HCT116 (cell line): ENCODE measurements at regions not wholly inside any gene's neighbourhood (a gene's known extent, or its start where the extent isn't known, plus 50 kb on each side); places are given as distances from the start of the nearest gene placed in this dataset.

Experiments used
- ATAC-seq: fragments of 200-7000 bp; cut with Tn5 transposase; 2 replicates; pipeline ENCODE4 v1.9.1; 2020; ENCODE audit warnings: mild to moderate bottlenecking, moderate library complexity
- BruUV-seq: library from RNA; stranded (reverse); fragments of 400-500 nt; replicated peaks from 2 replicates; lab custom pipeline; 2021; lab: Mats Ljungman, UMichigan
- CTCF ChIA-PET: fragments of 300-600 bp; sonication (Branson Sonifier 250); formaldehyde crosslinking; loops from one replicate; lab custom pipeline; 2021; ENCODE audit warnings: antibody characterized with exemption; lab: Charles Lee
- POLR2A ChIA-PET: fragments of 300-600, 350-600 bp; sonication (Branson Sonifier 250); formaldehyde crosslinking; loops from one replicate; lab custom pipeline; 2021; ENCODE audit warnings: antibody characterized with exemption; lab: Charles Lee
- RAD21 ChIA-PET, 2 experiments: fragments of 300-600 bp; sonication (Branson Sonifier 250); formaldehyde crosslinking; loops; one replicate each; lab custom pipeline; 2023; ENCODE audit warnings: low total read pairs in 2 of 2; ENCODE audit not compliant: uncharacterized antibody in 2 of 2, unreplicated experiment in 2 of 2, low non-redundant PET in 1 of 2; lab: Charles Lee
- DNase-seq: peaks from one replicate; pipeline ENCODE4 v3.0.0-alpha.2; 2010; ENCODE audit warnings: low read depth, low spot score
- H2AFZ ChIP-seq: fragments of 200-600 bp; shearing (Covaris generic), sonication (generic); 2 replicates; pipeline ENCODE4 v1.6.1; 2017; ENCODE audit warnings: low read depth, mixed run types, mixed read lengths, antibody characterized with exemption, low read length; ENCODE audit not compliant: poor library complexity, severe bottlenecking
- H3K27ac ChIP-seq: 2 replicates; pipeline ENCODE4 v1.5.1; 2012; ENCODE audit warnings: low read depth, low read length
- H3K27me3 ChIP-seq: fragments of 200-600 bp; sonication (generic); 2 replicates; pipeline ENCODE4 v1.6.1; 2016; ENCODE audit warnings: mixed run types, low read length, mixed read lengths; ENCODE audit not compliant: insufficient read depth
- H3K36me3 ChIP-seq, 2 experiments: fragments of 200-500 bp in 1 of 2; fragments of 200-600 bp in 1 of 2; sonication (Bioruptor generic) in 1 of 2; sonication (generic) in 1 of 2; 2 replicates each; pipeline versions ENCODE4 v1.5.1 to v1.6.1; 2014 to 2016; ENCODE audit warnings: low read length in 2 of 2, inconsistent platforms in 1 of 2, mixed read lengths in 1 of 2, mixed run types in 1 of 2; ENCODE audit not compliant: insufficient read depth in 2 of 2, control insufficient read depth in 1 of 2
- H3K4me1 ChIP-seq, 2 experiments: fragments of 200-600 bp in 1 of 2; sonication (generic) in 1 of 2; 2 replicates each; pipeline versions ENCODE4 v1.5.1 to v1.6.1; 2012 to 2017; ENCODE audit warnings: low read length in 2 of 2, inconsistent platforms in 1 of 2, mild to moderate bottlenecking in 1 of 2, mixed read lengths in 1 of 2, mixed run types in 1 of 2, moderate library complexity in 1 of 2; ENCODE audit not compliant: insufficient read depth in 2 of 2, control insufficient read depth in 1 of 2
- H3K4me2 ChIP-seq: fragments of 200-600 bp; sonication (generic); 2 replicates; pipeline ENCODE4 v1.6.1; 2017; ENCODE audit warnings: mixed run types, low read length, mixed read lengths
- H3K4me3 ChIP-seq, 2 experiments: fragments of 200-600 bp in 1 of 2; sonication (generic) in 1 of 2; replicated peaks in 1 of 2; 2 replicates each; pipeline ENCODE4 v1.5.1; 2011 to 2016; ENCODE audit warnings: low read length in 2 of 2, control low read depth in 1 of 2, low read depth in 1 of 2, mild to moderate bottlenecking in 1 of 2, mixed read lengths in 1 of 2, mixed run types in 1 of 2
- H3K79me2 ChIP-seq: fragments of 200-600 bp; sonication (generic); 2 replicates; pipeline ENCODE4 v1.6.1; 2017; ENCODE audit warnings: mild to moderate bottlenecking, mixed run types, low read length, moderate library complexity, mixed read lengths; ENCODE audit not compliant: insufficient read depth
- H3K9ac ChIP-seq: fragments of 200-600 bp; sonication (generic); 2 replicates; pipeline ENCODE4 v1.6.1; 2016; ENCODE audit warnings: low read length, mixed read lengths
- H3K9me2 ChIP-seq: fragments of 200-600 bp; sonication (generic), shearing (Covaris generic); 2 replicates; pipeline ENCODE4 v1.6.1; 2017; ENCODE audit warnings: mixed run types, mild to moderate bottlenecking, moderate library complexity; ENCODE audit not compliant: insufficient read depth
- H3K9me3 ChIP-seq, 2 experiments: fragments of 200-500 bp in 1 of 2; fragments of 200-600 bp in 1 of 2; sonication (Bioruptor generic) in 1 of 2; sonication (generic) in 1 of 2; 2 replicates each; pipeline ENCODE4 v1.6.1; 2014 to 2017; ENCODE audit warnings: low read length in 2 of 2, mixed read lengths in 2 of 2, inconsistent platforms in 1 of 2, low read depth in 1 of 2, mild to moderate bottlenecking in 1 of 2, mixed run types in 1 of 2, moderate library complexity in 1 of 2; ENCODE audit not compliant: control insufficient read depth in 1 of 2, insufficient read depth in 1 of 2
- H4K20me1 ChIP-seq: fragments of 200-600 bp; sonication (generic), shearing (Covaris generic); 2 replicates; pipeline ENCODE4 v1.6.1; 2017; ENCODE audit warnings: mixed run types, mild to moderate bottlenecking, moderate library complexity; ENCODE audit not compliant: insufficient read depth
- EGR1 ChIP-seq: IDR thresholded peaks from 2 replicates; pipeline ENCODE4 v1.6.1; 2012; ENCODE audit warnings: low read depth
- FOSL1 ChIP-seq: IDR thresholded peaks from 2 replicates; pipeline ENCODE4 v1.6.1; 2012; ENCODE audit warnings: low read depth
- MAX ChIP-seq: IDR thresholded peaks from 2 replicates; pipeline ENCODE4 v1.6.1; 2012
- POLR2A ChIP-seq: IDR thresholded peaks from 2 replicates; pipeline ENCODE4 v1.7.0; 2011; ENCODE audit warnings: borderline replicate concordance; ENCODE audit not compliant: insufficient read depth, insufficient read length; ENCODE audit errors: extremely low read depth
- RAD21 ChIP-seq: IDR thresholded peaks from 2 replicates; pipeline ENCODE4 v1.6.1; 2012; ENCODE audit warnings: low read depth, mild to moderate bottlenecking
- SRF ChIP-seq: IDR thresholded peaks from 2 replicates; pipeline ENCODE4 v1.6.1; 2012; ENCODE audit warnings: low read depth
- ZBTB33 ChIP-seq: IDR thresholded peaks from 2 replicates; pipeline ENCODE4 v1.6.1; 2011; ENCODE audit warnings: mild to moderate bottlenecking, low read length, moderate library complexity; ENCODE audit not compliant: insufficient replicate concordance; ENCODE audit errors: extremely low read depth
- intact Hi-C: fragments of 100-400 bp; cut with micrococcal nuclease; formaldehyde crosslinking; loops from 2 replicates; pipeline ENCODE4 v1.10.0; 2022

- Histone ChIP-seq H3K27me3 (no peaks in the 10 kb centered on the region), H3K36me3 (no peaks in the 10 kb centered on the region), H3K27ac (no peak overlapping the region), H3K4me1 (no peaks in the 10 kb centered on the region), H3K9me2 (no peaks in the 10 kb centered on the region), H2AFZ (no peak overlapping the region), H4K20me1 (no peaks in the 10 kb centered on the region), H3K4me3 (no peak overlapping the region), H3K9ac (no peak overlapping the region), H3K79me2 (no peaks in the 10 kb centered on the region), H3K9me3 (no peaks in the 10 kb centered on the region), H3K4me2 (no peak overlapping the region)
- RAD21 ChIA-PET, result no interaction called here
- POLR2A ChIA-PET, result no interaction called here
- intact Hi-C loops, result no loop called here
- no peak for TF ChIP-seq RAD21
- no peak for TF ChIP-seq FOSL1
- CTCF ChIA-PET, result no interaction called here
- ATAC-seq (no peak), DNase-seq (no peak)
- BruUV-seq, result no TSS peak
These were observed 220.2 kb upstream of the ATP6AP2 start for GRCh38 chrX:40360557-40360956.

- no peaks in the 10 kb centered on the region for H3K36me3 ChIP-seq
- H3K27me3 ChIP-seq, result no peaks in the 10 kb centered on the region
- H3K9ac ChIP-seq, result no peak overlapping the region
- no peak overlapping the region for H2AFZ ChIP-seq
- H3K4me2 ChIP-seq, result no peak overlapping the region
- CTCF ChIA-PET, result no interaction called here
- no peak overlapping the region for H3K27ac ChIP-seq
- no TSS peak for BruUV-seq
- H3K9me2 ChIP-seq, result no peaks in the 10 kb centered on the region
- no peaks in the 10 kb centered on the region for H4K20me1 ChIP-seq
- H3K79me2 ChIP-seq, result no peaks in the 10 kb centered on the region
- TF ChIP-seq EGR1 (no peak), POLR2A (no peak), ZBTB33 (no peak), SRF (no peak), MAX (no peak)
- TF ChIP-seq, all 23 proteins: peak for 0
- no peak overlapping the region for H3K4me3 ChIP-seq
- intact Hi-C loops, result no loop called here
- ChIA-PET POLR2A (no interaction called here), RAD21 (no interaction called here)
- no peaks in the 10 kb centered on the region for H3K4me1 ChIP-seq
- H3K9me3 ChIP-seq, result no peaks in the 10 kb centered on the region
- ATAC-seq (no peak), DNase-seq (no peak)
These were observed 221.2 kb upstream of the ATP6AP2 start for GRCh38 chrX:40359593-40359992.
